ENCODE measurements at regions not wholly inside any gene's neighbourhood (a gene's known extent, or its start where the extent isn't known, plus 50 kb on each side); places are given as distances from the start of the nearest gene placed in this dataset.
"Not testable (repeated sequence)": the region's sequence is repeated elsewhere in the genome, so short reads cannot be mapped to it uniquely, and the experiment has no call there.

GRCh38 chr10:38362514-38362913 is 268.4 kb downstream of the ZNF37A start:
- not testable (repeated sequence) for DNase-seq (ENCODE audit: low spot score)

GRCh38 chr10:38364073-38364472 is 269.9 kb downstream of the ZNF37A start:
- DNase-seq (ENCODE audit: low spot score): not testable (repeated sequence)

- DNase-seq (ENCODE audit: low spot score): peak; percentile 26
Observed at GRCh38 chr10:38365917-38366316, 271.8 kb downstream of the ZNF37A start.

GRCh38 chr10:38383800-38384199 is 289.7 kb downstream of the ZNF37A start:
- not testable (repeated sequence) for DNase-seq (ENCODE audit: low spot score)

- not testable (repeated sequence) for DNase-seq (ENCODE audit: low spot score)
Observed at GRCh38 chr10:38386869-38387268, 292.7 kb downstream of the ZNF37A start.

GRCh38 chr10:38390725-38391124 is 296.6 kb downstream of the ZNF37A start:
- DNase-seq (ENCODE audit: low spot score): not testable (repeated sequence)

- DNase-seq (ENCODE audit: low spot score): not testable (repeated sequence)
Observed at GRCh38 chr10:38395465-38395864, 301.3 kb downstream of the ZNF37A start.

- DNase-seq (ENCODE audit: low spot score): not testable (repeated sequence)
Observed at GRCh38 chr10:38396178-38396954, 302.2 kb downstream of the ZNF37A start.

GRCh38 chr10:38401565-38401964 is 307.4 kb downstream of the ZNF37A start:
- DNase-seq (ENCODE audit: low spot score): not testable (repeated sequence)

- DNase-seq (ENCODE audit: low spot score): peak; percentile 89
Observed at GRCh38 chr10:38402442-38403346, 308.6 kb downstream of the ZNF37A start.

- DNase-seq (ENCODE audit: low spot score): not testable (repeated sequence)
Observed at GRCh38 chr10:38403347-38404117, 309.4 kb downstream of the ZNF37A start.

- not testable (repeated sequence) for DNase-seq (ENCODE audit: low spot score)
Observed at GRCh38 chr10:38423634-38424033, 329.5 kb downstream of the ZNF37A start.

GRCh38 chr10:38430242-38430641 is 336.1 kb downstream of the ZNF37A start:
- DNase-seq (ENCODE audit: low spot score): not testable (repeated sequence)

GRCh38 chr10:38437359-38437758 is 343.2 kb downstream of the ZNF37A start:
- DNase-seq (ENCODE audit: low spot score): not testable (repeated sequence)

GRCh38 chr10:38448614-38449355 is 354.6 kb downstream of the ZNF37A start:
- DNase-seq (ENCODE audit: low spot score): not testable (repeated sequence)

- not testable (repeated sequence) for DNase-seq (ENCODE audit: low spot score)
Observed at GRCh38 chr10:38449618-38450017, 355.5 kb downstream of the ZNF37A start.

- not testable (repeated sequence) for DNase-seq (ENCODE audit: low spot score)
Observed at GRCh38 chr10:38450372-38451057, 356.4 kb downstream of the ZNF37A start.

- DNase-seq (ENCODE audit: low spot score): not testable (repeated sequence)
Observed at GRCh38 chr10:38451306-38451967, 357.3 kb downstream of the ZNF37A start.
